PC-3 (cell line): ENCODE measurements at regions not wholly inside any gene's neighbourhood (a gene's known extent, or its start where the extent isn't known, plus 50 kb on each side); places are given as distances from the start of the nearest gene placed in this dataset.
A peak's percentile ranks its signal among the peaks of the same experiment; 100 is the strongest.

Experiments used
- ATAC-seq: fragments of 200-7000 bp; cut with Tn5 transposase; 2 replicates; pipeline ENCODE4 v1.9.1; 2020; ENCODE audit warnings: mild to moderate bottlenecking, moderate library complexity
- BruUV-seq: library from RNA; stranded (reverse); fragments of 400-500 nt; replicated peaks from 2 replicates; lab custom pipeline; 2021; lab: Mats Ljungman, UMichigan
- CTCF ChIA-PET: fragments of 300-600 bp; sonication (Branson Sonifier 250); formaldehyde crosslinking; loops from one replicate; lab custom pipeline; 2022; ENCODE audit warnings: antibody characterized with exemption; lab: Charles Lee
- POLR2A ChIA-PET: fragments of 300-600 bp; sonication (Branson Sonifier 250); formaldehyde crosslinking; loops from one replicate; lab custom pipeline; 2022; ENCODE audit warnings: antibody characterized with exemption; ENCODE audit not compliant: unreplicated experiment; lab: Charles Lee
- DNase-seq: peaks from one replicate; pipeline ENCODE4 v3.0.0-alpha.2; 2015
- H2AFZ ChIP-seq: fragments of 300-600 bp; sonication (generic); 2 replicates; pipeline ENCODE4 v1.6.0; 2016; ENCODE audit warnings: antibody characterized with exemption, low read length
- H3F3A ChIP-seq: fragments of 300-600 bp; sonication (generic); one replicate; pipeline ENCODE4 v1.6.0; 2017; ENCODE audit warnings: antibody characterized with exemption, low read length, control low read depth, mild to moderate bottlenecking; ENCODE audit not compliant: unreplicated experiment
- H3K27ac ChIP-seq: fragments of 300-600 bp; sonication (generic); 2 replicates; pipeline ENCODE4 v1.5.1; 2016; ENCODE audit warnings: mild to moderate bottlenecking, low read length
- H3K27me3 ChIP-seq: fragments of 300-600 bp; sonication (generic); 2 replicates; pipeline ENCODE4 v1.6.1; 2016; ENCODE audit warnings: low read length, mixed read lengths
- H3K36me3 ChIP-seq: fragments of 300-600 bp; sonication (generic); 2 replicates; pipeline ENCODE4 v1.6.1; 2016; ENCODE audit warnings: low read depth, mixed run types, low read length, mixed read lengths
- H3K4me1 ChIP-seq: fragments of 300-600 bp; sonication (generic); 2 replicates; pipeline ENCODE4 v1.5.1; 2016; ENCODE audit warnings: low read length; ENCODE audit not compliant: insufficient read depth
- H3K4me2 ChIP-seq: fragments of 300-600 bp; sonication (generic); 2 replicates; pipeline ENCODE4 v1.6.0; 2016; ENCODE audit warnings: low read length
- H3K4me3 ChIP-seq: fragments of 300-600 bp; sonication (generic); 2 replicates; pipeline ENCODE4 v1.5.1; 2016; ENCODE audit warnings: mild to moderate bottlenecking, low read length, mixed read lengths
- H3K79me2 ChIP-seq: fragments of 300-600 bp; sonication (generic); 2 replicates; pipeline ENCODE4 v1.6.1; 2017; ENCODE audit warnings: low read length, mixed read lengths
- H3K9ac ChIP-seq: fragments of 300-600 bp; sonication (generic); 2 replicates; pipeline ENCODE4 v1.6.0; 2016; ENCODE audit warnings: mild to moderate bottlenecking, low read length
- H3K9me2 ChIP-seq: fragments of 300-600 bp; sonication (generic); replicated peaks from 2 replicates; pipeline ENCODE4 v1.6.1; 2016; ENCODE audit warnings: mixed run types, low read length, mixed read lengths
- H3K9me3 ChIP-seq: fragments of 300-600 bp; sonication (generic); 2 replicates; pipeline ENCODE4 v1.6.1; 2016; ENCODE audit warnings: low read length, mixed read lengths
- H4K20me1 ChIP-seq: fragments of 300-600 bp; sonication (generic); 2 replicates; pipeline ENCODE4 v1.6.1; 2016; ENCODE audit warnings: low read length, mixed read lengths
- EZH2 ChIP-seq: fragments of 300-600 bp; sonication (generic); IDR thresholded peaks from one replicate; pipeline ENCODE4 v1.6.1; 2017; ENCODE audit warnings: antibody characterized with exemption, mild to moderate bottlenecking, low read length; ENCODE audit not compliant: unreplicated experiment
- EZH2phosphoT487 ChIP-seq: fragments of 300-600 bp; sonication (generic); IDR thresholded peaks from 2 replicates; pipeline ENCODE4 v1.6.1; 2018; ENCODE audit warnings: mild to moderate bottlenecking, antibody characterized with exemption, low read length, borderline replicate concordance
- intact Hi-C: fragments of 100-400 bp; cut with micrococcal nuclease; formaldehyde crosslinking; loops from 2 replicates; pipeline ENCODE4 v1.9.0; 2023
- TF ChIP-seq, protein P1 (sequence below): fragments of 300-600 bp; sonication (generic); conservative IDR thresholded peaks from 2 replicates; pipeline ENCODE4 v1.5.1; 2017; ENCODE audit warnings: antibody characterized with exemption, low read depth, mild to moderate bottlenecking, low read length

- Histone ChIP-seq H3K36me3 (no peaks in the 10 kb centered on the region), H3K4me3 (no peak overlapping the region), H3K79me2 (no peaks in the 10 kb centered on the region), H3K27ac (no peak overlapping the region), H3K9me3 (no peaks in the 10 kb centered on the region), H3K27me3 (peaks cover 23% of the 10 kb centered on the region), H4K20me1 (no peaks in the 10 kb centered on the region), H3K4me1 (peaks cover 5% of the 10 kb centered on the region; the same call in 1 of the 2 replicates), H3F3A (no peaks in the 10 kb centered on the region), H3K4me2 (no peak overlapping the region), H3K9me2 (no peaks in the 10 kb centered on the region), H3K9ac (no peak overlapping the region), H2AFZ (no peak overlapping the region)
- intact Hi-C loops: no loop called here
- TF ChIP-seq EZH2phosphoT487: no peak
- TF ChIP-seq EZH2: no peak
- TF ChIP-seq, protein P1, sequence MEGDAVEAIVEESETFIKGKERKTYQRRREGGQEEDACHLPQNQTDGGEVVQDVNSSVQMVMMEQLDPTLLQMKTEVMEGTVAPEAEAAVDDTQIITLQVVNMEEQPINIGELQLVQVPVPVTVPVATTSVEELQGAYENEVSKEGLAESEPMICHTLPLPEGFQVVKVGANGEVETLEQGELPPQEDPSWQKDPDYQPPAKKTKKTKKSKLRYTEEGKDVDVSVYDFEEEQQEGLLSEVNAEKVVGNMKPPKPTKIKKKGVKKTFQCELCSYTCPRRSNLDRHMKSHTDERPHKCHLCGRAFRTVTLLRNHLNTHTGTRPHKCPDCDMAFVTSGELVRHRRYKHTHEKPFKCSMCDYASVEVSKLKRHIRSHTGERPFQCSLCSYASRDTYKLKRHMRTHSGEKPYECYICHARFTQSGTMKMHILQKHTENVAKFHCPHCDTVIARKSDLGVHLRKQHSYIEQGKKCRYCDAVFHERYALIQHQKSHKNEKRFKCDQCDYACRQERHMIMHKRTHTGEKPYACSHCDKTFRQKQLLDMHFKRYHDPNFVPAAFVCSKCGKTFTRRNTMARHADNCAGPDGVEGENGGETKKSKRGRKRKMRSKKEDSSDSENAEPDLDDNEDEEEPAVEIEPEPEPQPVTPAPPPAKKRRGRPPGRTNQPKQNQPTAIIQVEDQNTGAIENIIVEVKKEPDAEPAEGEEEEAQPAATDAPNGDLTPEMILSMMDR: no peak
- ChIA-PET CTCF (no interaction called here), POLR2A (no interaction called here)
- no peak for ATAC-seq
- no peak for DNase-seq
- no TSS peak for BruUV-seq
Observed at GRCh38 chr2:164389411-164389810, 231.9 kb downstream of the GRB14 start.

- 0 out of 2 replicates have a peak overlapping the region, but pooled peaks have one; percentile 11 for H3K4me2 ChIP-seq
Observed at GRCh38 chr2:164388511-164388910, 232.8 kb downstream of the GRB14 start.

DNA sequence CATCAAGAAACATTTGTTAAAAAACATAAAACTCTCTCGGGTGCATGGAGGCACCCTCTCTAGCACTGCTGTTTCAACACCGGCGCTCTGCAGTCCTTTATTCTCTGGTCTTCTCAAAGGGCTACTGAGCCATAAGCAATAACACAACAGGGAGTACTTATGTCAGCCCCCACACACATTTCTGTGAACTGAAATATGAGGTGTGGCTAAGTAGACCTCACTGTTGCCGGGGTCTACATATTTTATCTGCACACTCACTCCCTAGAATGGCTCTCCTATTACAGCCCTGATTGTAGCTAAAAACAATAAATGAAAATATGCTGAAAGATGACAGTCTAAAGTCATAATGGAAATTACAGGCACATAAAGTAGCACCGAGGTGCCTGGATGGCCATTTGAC lies 235.1 kb downstream of the GRB14 start:
- H4K20me1 ChIP-seq: no peaks in the 10 kb centered on the region
- no peak overlapping the region for H3K9ac ChIP-seq
- TF ChIP-seq EZH2 (no peak), EZH2phosphoT487 (no peak)
- TF ChIP-seq, protein P1: no peak
- DNase-seq: no peak
- BruUV-seq: no TSS peak
- no peak overlapping the region for H3K4me2 ChIP-seq
- H3F3A ChIP-seq: no peaks in the 10 kb centered on the region
- H3K9me3 ChIP-seq: no peaks in the 10 kb centered on the region
- H3K9me2 ChIP-seq: no peaks in the 10 kb centered on the region
- POLR2A ChIA-PET: no interaction called here
- peaks cover 5% of the 10 kb centered on the region; the same call in 1 of the 2 replicates for H3K4me1 ChIP-seq
- H3K36me3 ChIP-seq: no peaks in the 10 kb centered on the region
- H3K79me2 ChIP-seq: no peaks in the 10 kb centered on the region
- H3K4me3 ChIP-seq: no peak overlapping the region
- H3K27ac ChIP-seq: no peak overlapping the region
- CTCF ChIA-PET: no interaction called here
- H3K27me3 ChIP-seq: peaks cover 47% of the 10 kb centered on the region
- no peak overlapping the region for H2AFZ ChIP-seq
- ATAC-seq: no peak
- intact Hi-C loops: no loop called here

More at GRCh38 chr2:164388511-164388910, 232.8 kb downstream of the GRB14 start:
- no peak overlapping the region for H2AFZ ChIP-seq
- H3K27me3 ChIP-seq: peaks cover 28% of the 10 kb centered on the region
- CTCF ChIA-PET: no interaction called here
- ATAC-seq (peak; percentile 97), DNase-seq (peak; percentile 75)
- H3K4me1 ChIP-seq: peaks cover 5% of the 10 kb centered on the region; the same call in 1 of the 2 replicates
- no peak overlapping the region for H3K4me3 ChIP-seq
- no peaks in the 10 kb centered on the region for H3F3A ChIP-seq
- H4K20me1 ChIP-seq: no peaks in the 10 kb centered on the region
- H3K27ac ChIP-seq: no peak overlapping the region
- no peaks in the 10 kb centered on the region for H3K36me3 ChIP-seq
- H3K79me2 ChIP-seq: no peaks in the 10 kb centered on the region
- no TSS peak for BruUV-seq
- H3K9ac ChIP-seq: no peak overlapping the region
- intact Hi-C loops: no loop called here
- POLR2A ChIA-PET: interaction anchor here (0.5 kb wide), 1 partner anchor 66 kb away, joined by 3 read pairs; no protein-coding TSS in a partner anchor
- TF ChIP-seq EZH2phosphoT487: no peak
- TF ChIP-seq, protein P1: no peak
- TF ChIP-seq EZH2: no peak
- H3K9me2 ChIP-seq: no peaks in the 10 kb centered on the region
- no peaks in the 10 kb centered on the region for H3K9me3 ChIP-seq
